ENCODE measurements at regions not wholly inside any gene's neighbourhood (a gene's known extent, or its start where the extent isn't known, plus 50 kb on each side); places are given as distances from the start of the nearest gene placed in this dataset.

DNA sequence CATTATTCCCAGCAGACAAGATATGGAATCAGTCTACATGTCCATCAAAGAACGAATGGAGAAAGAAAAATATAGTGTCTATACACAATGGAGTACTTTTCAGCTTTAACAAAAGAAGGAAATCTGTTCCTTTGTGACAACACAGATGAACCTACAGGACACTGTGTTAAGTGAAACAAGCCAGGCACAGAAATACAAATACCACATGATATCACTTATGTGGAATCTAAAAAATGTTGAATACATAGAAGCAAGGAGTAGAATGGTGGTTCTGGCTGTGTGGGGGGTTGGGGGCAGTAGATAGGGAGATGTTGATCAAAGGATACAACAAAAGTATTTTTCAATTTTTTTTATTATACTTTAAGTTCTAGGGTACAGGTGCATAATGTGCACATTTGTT is 347.7 kb upstream of the MAP2 start:
- no peak for TF ChIP-seq POLR2A (IDR thresholded peaks at IDR 0.05)
- TF ChIP-seq, protein P1, sequence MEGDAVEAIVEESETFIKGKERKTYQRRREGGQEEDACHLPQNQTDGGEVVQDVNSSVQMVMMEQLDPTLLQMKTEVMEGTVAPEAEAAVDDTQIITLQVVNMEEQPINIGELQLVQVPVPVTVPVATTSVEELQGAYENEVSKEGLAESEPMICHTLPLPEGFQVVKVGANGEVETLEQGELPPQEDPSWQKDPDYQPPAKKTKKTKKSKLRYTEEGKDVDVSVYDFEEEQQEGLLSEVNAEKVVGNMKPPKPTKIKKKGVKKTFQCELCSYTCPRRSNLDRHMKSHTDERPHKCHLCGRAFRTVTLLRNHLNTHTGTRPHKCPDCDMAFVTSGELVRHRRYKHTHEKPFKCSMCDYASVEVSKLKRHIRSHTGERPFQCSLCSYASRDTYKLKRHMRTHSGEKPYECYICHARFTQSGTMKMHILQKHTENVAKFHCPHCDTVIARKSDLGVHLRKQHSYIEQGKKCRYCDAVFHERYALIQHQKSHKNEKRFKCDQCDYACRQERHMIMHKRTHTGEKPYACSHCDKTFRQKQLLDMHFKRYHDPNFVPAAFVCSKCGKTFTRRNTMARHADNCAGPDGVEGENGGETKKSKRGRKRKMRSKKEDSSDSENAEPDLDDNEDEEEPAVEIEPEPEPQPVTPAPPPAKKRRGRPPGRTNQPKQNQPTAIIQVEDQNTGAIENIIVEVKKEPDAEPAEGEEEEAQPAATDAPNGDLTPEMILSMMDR (IDR thresholded peaks at IDR 0.05) = no peak

All from Peyer's patch (tissue), 4 donors.